Endothelial cell of umbilical vein (primary cell): ENCODE measurements at regions not wholly inside any gene's neighbourhood (a gene's known extent, or its start where the extent isn't known, plus 50 kb on each side); places are given as distances from the start of the nearest gene placed in this dataset.

Source experiments
- CTCF ChIP-seq, 2 donors: IDR thresholded peaks; 1 replicate in 1 of 2; 2 replicates in 1 of 2; pipeline ENCODE4 v1.5.1; 2011; ENCODE audit warnings: low read length in 2 of 2, mild to moderate bottlenecking in 2 of 2, moderate library complexity in 2 of 2, control low read depth in 1 of 2, inconsistent platforms in 1 of 2, low read depth in 1 of 2; ENCODE audit not compliant: insufficient read depth in 1 of 2; ENCODE audit errors: extremely low read depth in 1 of 2
- EZH2 ChIP-seq: IDR thresholded peaks from 2 replicates; pipeline ENCODE4 v1.6.1; 2012; ENCODE audit warnings: borderline replicate concordance, low read depth, mild to moderate bottlenecking, moderate library complexity, low read length, inconsistent platforms; ENCODE audit not compliant: severe bottlenecking
- FOS ChIP-seq: IDR thresholded peaks from 2 replicates; pipeline ENCODE4 v1.6.1; 2011; ENCODE audit warnings: mild to moderate bottlenecking, low read length, moderate library complexity, borderline replicate concordance; ENCODE audit not compliant: insufficient read depth
- GATA2 ChIP-seq: IDR thresholded peaks from 2 replicates; pipeline ENCODE4 v1.7.0; 2011; ENCODE audit warnings: low read depth, mild to moderate bottlenecking, moderate library complexity, mixed read lengths, low read length; ENCODE audit not compliant: insufficient read length, insufficient read depth
- JUN ChIP-seq: IDR thresholded peaks from 2 replicates; pipeline ENCODE4 v1.6.1; 2011; ENCODE audit warnings: borderline replicate concordance, low read depth; ENCODE audit not compliant: insufficient read length, insufficient read depth
- MYC ChIP-seq: IDR thresholded peaks from one replicate; pipeline ENCODE4 v1.6.1; 2011; ENCODE audit warnings: mild to moderate bottlenecking, low read depth, low read length
- POLR2A ChIP-seq: IDR thresholded peaks from 2 replicates; pipeline ENCODE4 v1.6.1; 2012; ENCODE audit warnings: low read depth, mild to moderate bottlenecking, control low read depth, low read length

- TF ChIP-seq CTCF (IDR thresholded peaks at IDR 0.05; ENCODE audit: extremely low read depth in 1 of 2, insufficient read depth in 1 of 2, low read depth in 1 of 2, low read length in 2 of 2) (no peak), EZH2 (no peak), FOS (no peak), POLR2A (no peak), MYC (no peak), JUN (no peak), GATA2 (no peak)
These were observed 153.7 kb upstream of the FBXO11 start for GRCh38 chr2:48059975-48060374.
